Spleen (tissue), 7 donors: ENCODE measurements at regions not wholly inside any gene's neighbourhood (a gene's known extent, or its start where the extent isn't known, plus 50 kb on each side); places are given as distances from the start of the nearest gene placed in this dataset.

Experiments used
- CTCF ChIP-seq, 11 experiments: fragments of 200-600 bp in 7 of 11; fragments of 450-650 bp in 4 of 11; sonication (generic) in 4 of 11; IDR thresholded peaks in 8 of 11; conservative IDR thresholded peaks in 3 of 11; 1 replicate in 7 of 11; 2 replicates in 4 of 11; pipeline versions ENCODE4 v1.4.0 to v1.8.0; 2016 to 2021; ENCODE audit warnings: antibody characterized with exemption in 11 of 11, inconsistent platforms in 4 of 11, mild to moderate bottlenecking in 1 of 11
- POLR2A ChIP-seq, 3 donors: fragments of 450-650 bp; IDR thresholded peaks; one replicate each; pipeline ENCODE4 v1.5.1; 2017; ENCODE audit warnings: antibody characterized with exemption in 3 of 3, mild to moderate bottlenecking in 1 of 3
- donor health status: DM: no; HTN: no; CAD: no; lungs with moderate emphysema.
- donor health status: DM: no; HTN: no; CAD: no.
- donor health status: DM: no; HTN: no; CAD: no.

- no peak for TF ChIP-seq CTCF (IDR thresholded peaks at IDR 0.05 in 8 of 11, conservative IDR thresholded peaks at IDR 0.05 in 3 of 11)
- TF ChIP-seq POLR2A (IDR thresholded peaks at IDR 0.05) = no peak
Observed at GRCh38 chr2:120439067-120439368, 93.1 kb downstream of the INHBB start.
